AG09319 (cell line): ENCODE measurements at regions not wholly inside any gene's neighbourhood (a gene's known extent, or its start where the extent isn't known, plus 50 kb on each side); places are given as distances from the start of the nearest gene placed in this dataset.
"Not testable (repeated sequence)": the region's sequence is repeated elsewhere in the genome, so short reads cannot be mapped to it uniquely, and the experiment has no call there.

Source experiments
- DNase-seq: peaks from one replicate; pipeline ENCODE4 v3.0.0-alpha.2; 2010; ENCODE audit warnings: low read depth; ENCODE audit errors: extremely low read depth

GRCh38 chr2:91516669-91517068 is 2825.2 kb downstream of the RPIA start:
- DNase-seq, result not testable (repeated sequence)

GRCh38 chr2:91517846-91518245 is 2826.4 kb downstream of the RPIA start:
- not testable (repeated sequence) for DNase-seq

- not testable (repeated sequence) for DNase-seq
These were observed 2827.0 kb downstream of the RPIA start for GRCh38 chr2:91518361-91518981.

- DNase-seq, result not testable (repeated sequence)
These were observed 2827.9 kb downstream of the RPIA start for GRCh38 chr2:91519359-91519758.

GRCh38 chr2:91519914-91520313 is 2828.4 kb downstream of the RPIA start:
- not testable (repeated sequence) for DNase-seq

GRCh38 chr2:91520523-91520922 is 2829.1 kb downstream of the RPIA start:
- DNase-seq, result not testable (repeated sequence)

- not testable (repeated sequence) for DNase-seq
These were observed 2829.6 kb downstream of the RPIA start for GRCh38 chr2:91520972-91521535.

GRCh38 chr2:91521944-91522343 is 2830.5 kb downstream of the RPIA start:
- DNase-seq, result not testable (repeated sequence)

GRCh38 chr2:91522877-91523276 is 2831.4 kb downstream of the RPIA start:
- DNase-seq, result not testable (repeated sequence)

GRCh38 chr2:91523751-91524150 is 2832.3 kb downstream of the RPIA start:
- not testable (repeated sequence) for DNase-seq

GRCh38 chr2:91525587-91525986 is 2834.1 kb downstream of the RPIA start:
- DNase-seq, result not testable (repeated sequence)

GRCh38 chr2:91526083-91526482 is 2834.6 kb downstream of the RPIA start:
- not testable (repeated sequence) for DNase-seq

GRCh38 chr2:91527056-91527455 is 2835.6 kb downstream of the RPIA start:
- DNase-seq, result not testable (repeated sequence)

- DNase-seq, result not testable (repeated sequence)
These were observed 2836.1 kb downstream of the RPIA start for GRCh38 chr2:91527491-91528031.

GRCh38 chr2:91528361-91528760 is 2836.9 kb downstream of the RPIA start:
- not testable (repeated sequence) for DNase-seq

GRCh38 chr2:91536109-91536508 is 2844.6 kb downstream of the RPIA start:
- not testable (repeated sequence) for DNase-seq

- DNase-seq, result not testable (repeated sequence)
These were observed 2845.2 kb downstream of the RPIA start for GRCh38 chr2:91536549-91537263.

- DNase-seq, result not testable (repeated sequence)
These were observed 2857.8 kb downstream of the RPIA start for GRCh38 chr2:91549316-91549715.

GRCh38 chr2:91558234-91558633 is 2866.8 kb downstream of the RPIA start:
- not testable (repeated sequence) for DNase-seq

- not testable (repeated sequence) for DNase-seq
These were observed 2867.8 kb downstream of the RPIA start for GRCh38 chr2:91559269-91559668.

- DNase-seq, result not testable (repeated sequence)
These were observed 2868.6 kb downstream of the RPIA start for GRCh38 chr2:91559886-91560614.
